HG03060 (cell line): ENCODE measurements at regions not wholly inside any gene's neighbourhood (a gene's known extent, or its start where the extent isn't known, plus 50 kb on each side); places are given as distances from the start of the nearest gene placed in this dataset.
"Not testable (repeated sequence)": the region's sequence is repeated elsewhere in the genome, so short reads cannot be mapped to it uniquely, and the experiment has no call there.

Experiments
- ATAC-seq: cut with Tn5 transposase; IDR thresholded peaks from one replicate; pipeline ENCODE4 v1.9.1; 2021; ENCODE audit warnings: low read depth, moderate number of reproducible peaks; ENCODE audit not compliant: unreplicated experiment

DNA sequence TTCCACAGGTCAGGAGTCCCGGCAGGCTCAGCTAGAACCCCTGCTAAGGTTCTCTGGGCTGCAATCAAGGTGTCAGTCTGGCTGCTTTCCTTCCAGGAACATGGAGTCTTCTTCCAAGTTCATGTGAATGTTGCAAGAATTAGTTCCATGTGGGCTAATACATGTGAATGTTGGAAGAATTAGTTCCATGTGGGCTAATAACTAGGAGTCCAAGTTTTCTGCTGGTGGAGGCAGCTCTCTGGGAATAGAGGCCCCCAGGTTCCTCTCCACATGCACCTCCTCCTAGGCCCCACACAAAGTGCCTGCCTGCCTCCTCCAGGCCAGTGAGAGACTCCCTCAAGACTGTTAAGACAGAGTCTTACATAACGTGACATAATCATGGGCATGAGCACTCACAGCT is 140.8 kb upstream of the SLC35G4 start:
- ATAC-seq, result no peak

DNA sequence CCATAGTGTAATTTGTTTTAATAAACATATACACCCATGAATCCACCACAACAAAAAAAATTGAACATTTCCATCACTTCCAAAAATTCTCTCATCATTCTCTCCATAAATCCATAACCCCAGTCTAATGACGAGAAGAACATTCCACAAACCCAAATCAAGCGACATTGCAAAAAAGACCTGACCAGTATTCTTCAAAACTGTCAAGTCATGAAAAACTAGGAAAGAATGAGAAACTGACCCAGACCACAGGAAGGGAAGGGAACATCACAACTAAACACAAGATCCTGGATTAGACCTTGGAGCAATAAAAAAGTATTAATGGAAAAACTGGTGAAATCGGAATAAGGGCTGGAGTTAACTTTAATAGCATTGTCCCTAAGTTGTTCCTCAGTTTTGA is 141.3 kb upstream of the SLC35G4 start:
- no peak for ATAC-seq

DNA sequence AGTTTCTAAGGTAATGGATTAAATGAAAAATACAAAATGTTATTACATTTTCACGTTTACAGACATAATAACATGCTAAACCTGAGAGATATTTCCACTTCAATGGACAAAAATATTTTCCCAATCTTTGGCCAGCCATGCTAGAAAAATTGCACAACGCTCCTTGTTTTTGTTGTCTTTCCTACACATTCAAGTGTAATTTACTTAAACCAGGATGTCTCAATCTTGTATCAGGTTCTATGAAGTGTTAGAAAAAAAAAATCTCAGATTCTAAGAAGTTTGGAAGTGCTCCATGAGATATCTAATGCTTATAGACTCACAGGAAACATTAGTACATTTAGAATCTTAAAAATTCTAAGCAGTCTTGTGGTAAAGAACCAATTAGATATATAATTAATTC is 141.8 kb upstream of the SLC35G4 start:
- no peak for ATAC-seq

DNA sequence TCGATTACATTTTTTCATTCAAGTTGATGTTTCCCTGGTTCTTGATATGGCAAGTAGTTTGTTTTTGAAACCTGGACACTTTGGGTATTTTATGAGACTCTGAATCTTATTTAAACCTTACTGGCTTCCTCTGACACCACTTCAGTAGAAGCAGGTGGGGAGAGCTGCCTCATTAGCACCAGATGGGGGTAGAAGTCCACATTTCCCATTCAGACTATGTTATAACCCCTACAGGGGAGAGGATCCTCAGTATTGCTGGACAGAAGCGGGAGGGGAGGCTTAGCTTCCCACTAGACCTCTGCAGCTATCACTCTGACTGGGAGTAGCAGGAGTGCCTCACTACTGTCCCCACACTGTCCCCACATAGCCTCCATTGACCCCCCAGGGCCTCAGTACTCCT is 145.3 kb upstream of the SLC35G4 start:
- ATAC-seq, result no peak

DNA sequence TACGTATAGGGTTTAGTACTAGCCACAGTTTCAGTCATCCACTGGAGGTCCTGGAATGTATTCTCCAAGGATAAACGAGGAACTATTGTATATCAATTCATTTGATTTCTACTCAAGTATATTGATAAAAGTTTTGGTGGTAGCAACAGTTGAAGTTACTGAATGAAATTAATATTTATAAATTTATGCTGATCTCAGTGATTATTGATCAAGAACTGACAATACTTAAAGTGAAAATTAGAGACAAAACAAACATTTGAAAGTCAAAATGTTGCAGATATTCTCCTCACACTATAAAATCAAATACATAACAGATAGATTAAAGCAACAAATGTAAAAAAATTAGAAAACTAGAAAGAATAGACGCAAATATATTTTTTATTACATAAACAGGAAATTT is 150.9 kb upstream of the SLC35G4 start:
- ATAC-seq, result no peak

DNA sequence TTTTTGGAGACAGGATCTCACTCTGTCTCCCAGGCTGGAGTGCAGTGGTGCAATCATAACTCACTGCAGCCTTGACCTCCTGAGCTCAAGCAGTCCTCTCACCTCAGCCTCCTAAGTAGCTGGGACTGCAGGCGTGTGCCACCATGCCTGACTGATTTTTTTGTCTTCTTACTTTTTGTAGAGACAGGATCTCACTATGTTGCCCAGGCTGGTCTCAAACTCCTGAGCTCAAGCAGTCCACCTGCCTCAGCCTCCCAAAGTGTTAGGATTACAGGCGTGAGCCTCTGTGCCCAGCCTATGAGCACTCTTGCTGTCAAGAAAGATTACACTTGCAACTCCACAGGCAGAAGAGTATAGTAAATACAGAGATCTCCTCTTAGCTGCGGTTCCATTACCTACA is 151.5 kb upstream of the SLC35G4 start:
- ATAC-seq, result not testable (repeated sequence)

DNA sequence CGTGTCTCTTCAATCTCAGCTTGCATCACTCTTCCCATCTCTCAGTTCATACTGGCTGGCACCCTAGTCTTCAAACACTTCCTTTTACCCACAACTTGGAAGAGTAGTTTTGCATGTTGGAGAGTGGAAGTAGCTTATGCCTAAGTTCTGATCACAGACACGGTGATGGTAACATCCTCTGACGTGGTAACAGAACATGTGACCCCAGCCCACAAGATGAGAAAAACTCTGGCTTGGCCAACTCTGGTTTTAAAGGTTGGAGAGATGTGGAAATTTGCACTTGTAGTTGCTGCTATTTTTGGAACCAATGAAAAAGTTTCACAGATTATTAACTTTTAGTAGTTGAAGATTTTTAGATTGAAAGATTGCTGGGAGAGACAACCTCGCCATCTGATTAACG is 155.4 kb upstream of the SLC35G4 start:
- ATAC-seq, result no peak

DNA sequence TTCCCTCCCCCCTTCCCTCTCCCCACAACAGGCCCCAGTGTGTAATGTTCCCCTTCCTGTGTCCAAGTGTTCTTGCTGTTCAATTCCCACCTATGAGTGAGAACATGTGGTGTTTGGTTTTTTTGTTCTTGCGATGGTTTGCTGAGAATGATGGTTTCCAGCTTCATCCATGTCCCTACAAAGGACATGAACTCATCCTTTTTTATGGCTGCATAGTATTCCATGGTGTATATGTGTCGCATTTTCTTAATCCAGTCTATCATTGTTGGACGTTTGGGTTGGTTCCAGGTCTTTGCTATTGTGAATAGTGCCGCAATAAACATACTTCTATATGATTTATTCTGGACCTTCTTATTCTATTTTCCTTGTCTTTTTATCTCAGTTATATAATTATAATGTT is 165.2 kb upstream of the SLC35G4 start:
- not testable (repeated sequence) for ATAC-seq

DNA sequence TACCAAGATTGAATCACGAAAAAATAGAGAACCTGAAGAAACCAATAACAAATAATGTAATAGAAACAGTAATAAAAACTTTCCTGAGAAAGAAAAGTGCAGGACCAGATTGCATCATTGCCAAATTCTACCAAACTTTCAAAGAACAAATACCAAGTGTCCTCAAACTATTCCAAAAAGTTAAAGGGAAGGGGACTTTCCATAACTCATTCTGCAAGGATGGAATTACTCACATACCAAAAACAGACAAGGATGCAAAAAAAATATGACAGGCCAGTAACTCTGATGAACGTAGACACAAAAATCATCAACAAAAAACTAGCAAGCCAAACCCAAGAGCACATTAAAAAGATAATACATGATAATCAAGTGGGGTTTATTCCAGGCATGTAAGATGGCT is 172.3 kb upstream of the SLC35G4 start:
- no peak for ATAC-seq

DNA sequence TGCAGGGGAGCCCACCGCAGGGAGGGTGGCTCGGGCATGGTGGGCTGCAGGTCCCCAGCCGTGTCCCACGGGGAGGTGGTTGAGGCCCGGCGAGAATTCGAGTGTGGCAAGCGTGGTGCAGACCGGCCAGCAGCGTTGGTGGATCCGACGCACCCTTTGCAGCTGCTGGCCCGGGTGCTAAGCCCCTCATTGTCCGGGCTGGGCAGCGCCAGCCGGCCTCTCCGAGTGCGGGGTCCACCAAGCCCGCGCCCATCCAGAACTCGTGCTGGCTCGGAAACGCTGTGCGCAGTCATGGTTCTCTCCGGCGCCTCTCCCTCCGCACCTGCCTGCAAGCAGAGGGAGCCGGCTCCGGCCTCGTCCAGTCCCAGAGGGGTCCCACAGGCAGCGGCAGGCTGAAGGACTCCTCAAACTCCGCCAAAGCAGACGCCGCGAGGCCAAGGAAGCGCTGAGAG is 177.0 kb upstream of the SLC35G4 start:
- ATAC-seq, result no peak

DNA sequence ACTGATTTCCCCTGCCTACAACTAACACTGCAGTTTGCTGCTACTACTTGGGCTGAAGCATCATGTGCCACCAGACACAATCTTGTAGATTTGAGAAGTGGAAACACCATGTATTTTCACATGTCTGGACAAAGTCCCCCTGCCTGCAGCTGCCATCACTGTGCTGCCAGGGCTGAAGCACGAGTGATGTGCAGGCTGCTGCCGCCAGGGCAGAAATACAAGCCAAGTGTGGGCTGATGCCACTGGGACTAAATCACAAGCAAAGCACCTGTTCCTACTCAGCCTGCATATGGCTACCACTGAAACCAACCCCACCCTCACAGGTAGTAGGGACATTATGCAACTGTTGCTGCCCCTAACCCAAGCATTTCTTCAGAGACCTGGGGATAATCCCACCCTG is 179.5 kb upstream of the SLC35G4 start:
- no peak for ATAC-seq

DNA sequence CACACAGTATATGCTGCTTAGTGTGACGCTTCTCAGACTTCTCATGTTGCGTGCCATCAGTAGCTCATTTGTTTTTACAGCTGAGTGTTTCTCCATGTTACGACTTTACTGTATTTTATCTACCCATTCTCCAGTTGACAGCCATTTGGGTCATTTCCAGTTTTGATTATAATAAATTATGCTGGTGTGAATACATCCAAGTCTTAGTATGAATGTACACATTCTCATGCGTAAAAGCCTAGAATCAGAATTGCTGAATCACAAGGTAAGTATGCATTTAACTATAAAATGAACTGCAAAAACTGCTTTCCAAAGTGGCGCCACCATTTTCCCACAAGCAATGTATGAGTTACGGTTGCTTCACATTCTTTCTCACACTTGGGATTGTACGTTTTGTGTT is 184.2 kb upstream of the SLC35G4 start:
- no peak for ATAC-seq

DNA sequence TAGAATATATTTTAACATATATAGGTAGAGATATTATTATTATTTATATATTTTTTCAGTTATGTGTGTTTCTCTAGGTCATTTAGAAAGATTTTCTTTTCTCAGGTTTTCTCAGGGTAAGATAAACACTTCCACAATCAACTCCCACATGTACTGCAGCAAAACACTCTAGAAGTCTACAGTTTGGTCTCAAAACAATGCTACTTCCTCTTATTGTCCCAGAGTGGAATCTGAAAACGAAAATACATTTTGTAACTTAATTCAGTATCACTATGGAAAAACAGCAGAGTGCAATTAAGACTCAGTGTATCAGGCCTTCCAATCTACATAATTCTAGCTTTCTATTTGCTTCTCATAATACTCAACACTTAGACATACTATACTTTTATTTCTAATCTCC is 190.1 kb upstream of the SLC35G4 start:
- ATAC-seq, result no peak

DNA sequence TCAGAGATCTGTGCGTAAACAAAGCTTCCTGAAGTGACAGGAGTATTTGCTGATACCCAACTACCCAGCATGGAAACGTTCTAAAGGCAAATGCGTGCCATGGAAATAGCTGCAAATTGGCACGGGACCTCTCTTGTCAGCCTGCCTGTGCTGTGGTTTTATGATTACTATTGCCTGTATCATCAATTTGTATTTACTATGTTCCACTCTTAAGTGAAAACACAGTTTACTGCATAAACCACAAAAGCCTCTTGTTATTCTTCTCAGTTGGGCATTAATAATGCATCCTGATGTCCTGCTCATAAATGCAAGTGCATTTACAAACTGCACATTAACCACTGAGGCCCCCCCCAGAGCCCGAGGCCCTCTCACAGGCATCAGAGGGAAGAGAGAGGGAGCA is 196.6 kb upstream of the SLC35G4 start:
- no peak for ATAC-seq

DNA sequence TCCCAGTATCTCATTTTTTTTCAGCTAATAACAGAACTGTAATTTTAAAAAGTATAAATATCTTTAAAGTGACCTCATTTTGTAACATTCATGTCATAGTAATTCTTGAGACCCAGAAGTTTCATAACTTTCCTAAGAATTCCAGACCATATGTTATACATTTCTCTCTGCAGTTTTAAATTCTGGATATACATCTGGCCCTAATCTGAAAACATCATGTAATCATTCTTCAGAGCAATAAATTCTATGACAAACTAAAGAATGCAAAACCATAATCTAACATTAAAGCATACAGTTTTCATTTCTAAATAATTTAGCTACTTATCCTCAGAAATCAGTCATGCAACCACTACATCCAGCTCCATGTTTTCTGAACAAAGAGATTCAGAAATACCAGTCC is 198.3 kb upstream of the SLC35G4 start:
- no peak for ATAC-seq

DNA sequence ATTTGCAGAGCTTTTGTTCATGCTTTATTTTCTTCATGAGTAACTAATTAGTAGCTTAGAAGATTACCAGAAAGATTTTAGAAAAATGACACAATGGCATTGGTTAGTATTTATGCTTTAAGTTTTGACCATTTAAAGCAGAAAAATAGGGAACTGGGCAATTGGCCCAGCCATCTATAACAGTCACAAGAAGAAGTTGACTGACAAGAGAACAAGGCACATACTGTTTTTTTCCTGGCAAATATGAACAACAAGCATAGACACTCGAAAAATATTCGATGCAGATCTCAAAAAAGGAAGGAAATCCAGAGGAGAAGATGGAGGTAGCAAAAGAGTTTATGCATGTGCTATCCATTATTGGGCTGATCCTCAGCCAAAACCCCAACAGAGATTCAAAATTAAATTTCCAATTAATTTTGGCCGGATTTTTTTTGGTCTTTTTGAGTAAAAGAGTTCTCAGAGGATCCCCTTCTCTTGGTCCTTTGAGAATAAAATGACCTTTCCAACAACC is 200.8 kb upstream of the SLC35G4 start:
- ATAC-seq, result no peak

DNA sequence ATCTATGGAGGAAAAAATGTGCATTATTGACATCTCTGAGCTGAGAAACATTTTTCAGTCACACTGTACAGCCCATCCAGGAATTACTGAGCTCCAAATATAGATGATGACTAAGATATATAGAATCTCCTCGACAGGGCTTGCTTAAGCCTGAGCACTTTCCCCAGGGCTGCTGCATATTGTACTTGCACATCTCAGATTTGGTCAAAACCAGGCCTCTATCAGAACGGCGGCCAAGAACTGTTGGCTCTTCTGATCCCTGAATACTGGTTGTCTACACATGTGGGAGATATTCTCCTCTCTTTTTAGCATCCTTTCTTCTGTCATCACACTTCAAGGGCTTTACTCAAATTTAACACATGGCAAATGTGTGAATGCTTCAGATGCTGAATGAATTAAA is 201.5 kb upstream of the SLC35G4 start:
- ATAC-seq, result no peak

DNA sequence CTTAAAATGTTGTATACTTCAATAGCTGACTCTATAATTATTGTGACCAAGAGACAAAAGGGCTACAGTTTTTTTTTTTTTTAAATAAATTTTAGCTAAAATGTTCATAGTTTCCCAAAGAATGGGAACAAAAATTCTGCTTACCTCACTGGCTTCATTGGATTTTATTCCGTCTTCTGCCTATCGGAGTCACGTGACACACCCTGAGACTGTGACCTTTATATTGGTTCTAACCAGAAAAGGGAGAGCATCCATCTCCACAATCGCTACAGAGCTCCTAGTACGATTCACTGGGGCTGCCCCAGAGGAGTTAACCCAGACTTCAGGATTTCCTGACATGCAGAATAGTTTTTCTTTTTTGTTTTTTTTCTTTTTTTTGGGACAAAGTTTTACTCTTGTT is 203.6 kb upstream of the SLC35G4 start:
- no peak for ATAC-seq

DNA sequence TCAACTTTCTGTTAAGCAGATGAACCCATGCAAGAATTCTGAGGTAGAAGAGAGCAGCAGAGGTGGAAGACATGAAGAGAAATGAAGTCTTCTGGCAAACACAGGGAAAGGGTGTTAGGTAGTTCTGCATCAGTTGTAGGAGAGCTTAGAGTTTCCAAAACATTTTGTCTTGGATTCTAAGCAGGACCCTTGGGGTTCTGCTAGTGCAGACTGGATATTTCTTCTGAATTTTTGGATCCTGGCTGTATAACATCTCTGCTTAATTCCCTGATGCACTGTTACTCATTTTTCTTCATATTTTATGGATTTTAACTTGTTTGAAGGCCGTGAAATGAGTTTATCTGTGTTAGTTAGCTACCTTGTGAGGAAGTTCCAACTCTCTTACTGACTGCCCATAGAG is 208.7 kb upstream of the SLC35G4 start:
- no peak for ATAC-seq

DNA sequence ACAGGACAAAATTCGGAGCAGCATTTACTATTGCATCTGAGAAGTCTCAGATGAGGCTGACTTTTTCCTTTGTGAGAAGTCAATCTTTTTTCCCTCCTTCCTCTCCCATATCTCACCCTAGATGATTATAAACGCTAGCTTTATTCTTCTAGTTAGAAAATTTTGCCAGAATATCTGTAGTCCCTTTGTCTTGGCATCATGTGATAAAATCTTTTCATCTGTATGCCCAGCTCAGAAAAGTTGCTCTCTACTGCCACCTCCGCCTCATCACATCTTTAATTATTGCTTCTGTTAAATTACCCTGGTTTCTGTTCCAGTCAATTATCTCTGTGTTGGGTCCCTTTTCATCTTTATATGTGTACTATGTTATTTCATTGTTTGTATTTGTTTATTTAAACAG is 210.8 kb upstream of the SLC35G4 start:
- no peak for ATAC-seq

DNA sequence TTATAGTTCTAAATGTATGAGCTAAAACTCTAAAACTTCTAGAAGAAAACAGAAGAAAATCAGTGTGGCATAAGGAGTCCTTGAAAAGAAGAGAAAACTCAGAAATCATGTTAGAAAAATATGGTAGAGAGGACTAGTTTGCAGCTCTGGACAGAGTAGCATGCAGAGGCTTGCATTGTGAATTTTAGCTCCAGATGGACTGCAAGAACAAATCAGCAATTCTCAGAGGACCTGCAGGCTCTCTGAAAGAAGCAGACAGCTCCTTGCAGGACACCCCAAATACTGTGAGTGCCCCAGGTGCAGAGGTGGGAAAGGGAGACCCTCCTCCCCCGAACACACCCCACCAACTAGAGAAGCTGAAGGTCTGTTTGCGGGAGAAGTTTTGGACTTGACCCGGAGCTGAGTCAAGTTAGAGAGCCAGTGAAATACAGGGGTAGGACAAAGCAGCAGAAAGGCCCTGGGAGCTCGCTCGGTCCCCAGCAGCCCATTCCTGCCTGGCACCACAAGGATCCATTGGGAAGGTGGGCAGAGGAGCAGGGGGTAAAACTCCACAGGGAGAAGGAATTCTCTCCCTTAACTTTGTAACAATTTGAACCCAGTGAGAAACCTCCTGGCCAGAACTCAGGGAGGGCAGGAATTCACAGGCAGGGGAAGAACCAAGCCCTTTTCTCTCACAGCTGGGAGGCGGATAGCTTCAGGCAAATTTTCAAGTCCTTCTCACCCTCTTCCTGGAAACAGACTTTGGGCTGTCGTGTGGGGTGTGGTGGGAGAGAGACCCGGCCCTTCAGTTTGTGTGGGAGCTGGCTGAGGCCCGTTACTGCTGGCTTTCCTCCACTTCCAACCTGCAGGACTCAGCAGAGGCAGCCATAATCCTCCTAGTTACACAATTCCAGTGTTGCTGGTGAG is 216.2 kb upstream of the SLC35G4 start:
- no peak for ATAC-seq

DNA sequence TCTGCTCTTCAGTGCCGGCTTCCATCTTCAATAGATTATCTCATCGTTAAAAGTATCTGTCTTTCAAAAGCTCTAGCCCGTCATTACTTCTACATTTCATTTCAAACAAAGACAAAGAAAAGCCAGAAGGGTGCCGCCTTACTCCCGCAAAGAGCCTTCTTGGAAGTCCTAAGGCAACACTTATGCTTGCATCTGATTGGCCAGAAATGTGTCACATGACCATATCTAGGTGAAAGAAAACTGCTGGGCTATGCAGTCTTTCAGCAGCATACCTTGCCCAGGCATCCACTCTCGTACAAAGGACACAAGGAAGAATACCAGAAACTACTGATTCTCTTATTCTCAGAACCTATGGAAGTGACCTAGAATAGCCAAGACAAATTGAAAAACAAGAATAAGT is 217.1 kb upstream of the SLC35G4 start:
- ATAC-seq, result no peak
